HL-60 (cell line): ENCODE measurements at regions not wholly inside any gene's neighbourhood (a gene's known extent, or its start where the extent isn't known, plus 50 kb on each side); places are given as distances from the start of the nearest gene placed in this dataset.

ENCODE experiments used
- POLR2AphosphoS5 ChIP-seq: IDR thresholded peaks from 2 replicates; pipeline ENCODE4 v1.6.1; 2012; ENCODE audit warnings: low read depth
- REST ChIP-seq: IDR thresholded peaks from 2 replicates; pipeline ENCODE4 v1.6.1; 2012; ENCODE audit warnings: low read depth; ENCODE audit not compliant: insufficient replicate concordance
- SPI1 ChIP-seq: IDR thresholded peaks from 2 replicates; pipeline ENCODE4 v1.6.1; 2012; ENCODE audit warnings: low read depth, mild to moderate bottlenecking, borderline replicate concordance
- TF ChIP-seq, protein P1 (sequence below): IDR thresholded peaks from one replicate; pipeline ENCODE4 v1.5.1; 2011; ENCODE audit warnings: low read length, control low read depth, inconsistent platforms; ENCODE audit not compliant: insufficient read depth

GRCh38 chr3:30343067-30343831 is 263.2 kb upstream of the TGFBR2 start:
- TF ChIP-seq, protein P1, sequence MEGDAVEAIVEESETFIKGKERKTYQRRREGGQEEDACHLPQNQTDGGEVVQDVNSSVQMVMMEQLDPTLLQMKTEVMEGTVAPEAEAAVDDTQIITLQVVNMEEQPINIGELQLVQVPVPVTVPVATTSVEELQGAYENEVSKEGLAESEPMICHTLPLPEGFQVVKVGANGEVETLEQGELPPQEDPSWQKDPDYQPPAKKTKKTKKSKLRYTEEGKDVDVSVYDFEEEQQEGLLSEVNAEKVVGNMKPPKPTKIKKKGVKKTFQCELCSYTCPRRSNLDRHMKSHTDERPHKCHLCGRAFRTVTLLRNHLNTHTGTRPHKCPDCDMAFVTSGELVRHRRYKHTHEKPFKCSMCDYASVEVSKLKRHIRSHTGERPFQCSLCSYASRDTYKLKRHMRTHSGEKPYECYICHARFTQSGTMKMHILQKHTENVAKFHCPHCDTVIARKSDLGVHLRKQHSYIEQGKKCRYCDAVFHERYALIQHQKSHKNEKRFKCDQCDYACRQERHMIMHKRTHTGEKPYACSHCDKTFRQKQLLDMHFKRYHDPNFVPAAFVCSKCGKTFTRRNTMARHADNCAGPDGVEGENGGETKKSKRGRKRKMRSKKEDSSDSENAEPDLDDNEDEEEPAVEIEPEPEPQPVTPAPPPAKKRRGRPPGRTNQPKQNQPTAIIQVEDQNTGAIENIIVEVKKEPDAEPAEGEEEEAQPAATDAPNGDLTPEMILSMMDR, result no peak
- TF ChIP-seq REST, result no peak
- TF ChIP-seq SPI1, result no peak
- TF ChIP-seq POLR2AphosphoS5, result no peak
